ENCODE measurements at regions not wholly inside any gene's neighbourhood (a gene's known extent, or its start where the extent isn't known, plus 50 kb on each side); places are given as distances from the start of the nearest gene placed in this dataset.
"Not testable (repeated sequence)": the region's sequence is repeated elsewhere in the genome, so short reads cannot be mapped to it uniquely, and the experiment has no call there.

GRCh38 chr19:14270557-14270956 is 64.6 kb upstream of the ADGRL1 start:
- 68% methylated on average over 4 of the region's 4 CpGs for WGBS (ENCODE audit: low lambda C conversion rate)
- FAIRE-seq; H2AFZ ChIP-seq (ENCODE audit: low read length); H3K4me1 ChIP-seq (ENCODE audit: insufficient read depth, low read length); H3K36me3 ChIP-seq (replicated peaks in 1 of 2; ENCODE audit: control insufficient read depth in 1 of 2, insufficient read depth in 2 of 2, low read length in 2 of 2); H3K4me3 ChIP-seq (replicated peaks in 1 of 3; ENCODE audit: insufficient read depth in 1 of 3, low read depth in 2 of 3, low read length in 3 of 3); DNase-seq (ENCODE audit: low spot score); H3K4me2 ChIP-seq (ENCODE audit: low read depth, low read length); POLR2A ChIA-PET; CTCF ChIA-PET (ENCODE audit: low intra/inter-chr PET ratio, low total read pairs); H4K20me1 ChIP-seq (ENCODE audit: insufficient read depth, low read length); in situ Hi-C loops (cut with HindIII; ENCODE audit: extremely low pct_ligation_motif_present, low pct_unique_long_range_greater_than_20kb); H3K9me3 ChIP-seq (ENCODE audit: low read length); H3K79me2 ChIP-seq (ENCODE audit: insufficient read depth, low read length); ATAC-seq; BruUV-seq (replicated peaks); H3K9ac ChIP-seq (ENCODE audit: insufficient read depth, low read depth, low read length); intact Hi-C loops (cut with micrococcal nuclease; ENCODE audit: unreplicated experiment); H3K27ac ChIP-seq (ENCODE audit: extremely low read length, insufficient read depth, low read length): not testable (repeated sequence)
- H3K27me3 ChIP-seq (ENCODE audit: control insufficient read depth in 1 of 2, insufficient read depth in 2 of 2, low read length in 2 of 2), result peaks cover 9 to 33% of the 10 kb centered on the region in 2 experiments

GRCh38 chr19:14267224-14267741 is 61.3 kb upstream of the ADGRL1 start:
- Histone ChIP-seq H3K27me3 (ENCODE audit: control insufficient read depth in 1 of 2, insufficient read depth in 2 of 2, low read length in 2 of 2) (peaks cover 10 to 37% of the 10 kb centered on the region in 2 experiments), H3K9ac (ENCODE audit: insufficient read depth, low read depth, low read length) (no peak overlapping the region), H3K36me3 (replicated peaks in 1 of 2; ENCODE audit: control insufficient read depth in 1 of 2, insufficient read depth in 2 of 2, low read length in 2 of 2) (no peaks in the 10 kb centered on the region), H3K4me3 (replicated peaks in 1 of 3; ENCODE audit: insufficient read depth in 1 of 3, low read depth in 2 of 3, low read length in 3 of 3) (no peak overlapping the region), H3K9me3 (ENCODE audit: low read length) (no peaks in the 10 kb centered on the region), H3K4me2 (ENCODE audit: low read depth, low read length) (no peak overlapping the region), H3K4me1 (ENCODE audit: insufficient read depth, low read length) (no peaks in the 10 kb centered on the region), H4K20me1 (ENCODE audit: insufficient read depth, low read length) (no peaks in the 10 kb centered on the region), H3K27ac (ENCODE audit: extremely low read length, insufficient read depth, low read length) (no peak overlapping the region), H2AFZ (ENCODE audit: low read length) (no peak overlapping the region), H3K79me2 (ENCODE audit: insufficient read depth, low read length) (no peaks in the 10 kb centered on the region)
- POLR2A ChIA-PET, result no interaction called here
- CTCF ChIA-PET (ENCODE audit: low intra/inter-chr PET ratio, low total read pairs), result no interaction called here
- BruUV-seq (replicated peaks), result no TSS peak
- intact Hi-C loops (cut with micrococcal nuclease; ENCODE audit: unreplicated experiment) (no loop called here), in situ Hi-C loops (cut with HindIII; ENCODE audit: extremely low pct_ligation_motif_present, low pct_unique_long_range_greater_than_20kb) (no loop called here)
- WGBS (ENCODE audit: low lambda C conversion rate), result 33% methylated on average over 4 of the region's 6 CpGs
- FAIRE-seq, result no peak
- no peak for DNase-seq (ENCODE audit: low spot score)
- no peak for ATAC-seq
- TF ChIP-seq SOX13 (IDR thresholded peaks at IDR 0.05) (no peak), SOX13 (CRISPR knock-in tag; conservative IDR thresholded peaks at IDR 0.05 in 1 of 2, IDR thresholded peaks at IDR 0.05 in 1 of 2) (no peak), ZNF546 (CRISPR knock-in tag; conservative IDR thresholded peaks at IDR 0.05) (no peak), MAZ (IDR thresholded peaks at IDR 0.05; ENCODE audit: borderline replicate concordance, low read depth, low read length) (no peak), MAZ (CRISPR knock-in tag; IDR thresholded peaks at IDR 0.05; ENCODE audit: low read depth) (no peak), AKNA (CRISPR knock-in tag; IDR thresholded peaks at IDR 0.05; ENCODE audit: borderline replicate concordance) (no peak), TRIM22 (IDR thresholded peaks at IDR 0.05) (no peak), ZNF513 (CRISPR knock-in tag; conservative IDR thresholded peaks at IDR 0.05) (no peak), ATF5 (CRISPR knock-in tag; IDR thresholded peaks at IDR 0.05; ENCODE audit: low read depth) (no peak), ZNF256 (CRISPR knock-in tag; conservative IDR thresholded peaks at IDR 0.05) (no peak)
